NT2/D1 (cell line): ENCODE measurements at regions not wholly inside any gene's neighbourhood (a gene's known extent, or its start where the extent isn't known, plus 50 kb on each side); places are given as distances from the start of the nearest gene placed in this dataset.

ENCODE experiments used
- SUZ12 ChIP-seq: IDR thresholded peaks from 2 replicates; pipeline ENCODE4 v1.6.1; 2011; ENCODE audit not compliant: insufficient read length, insufficient read depth; ENCODE audit errors: extremely low read depth
- YY1 ChIP-seq: IDR thresholded peaks from 2 replicates; pipeline ENCODE4 v1.6.1; 2011; ENCODE audit not compliant: insufficient read length, insufficient read depth
- ZNF274 ChIP-seq: IDR thresholded peaks from 2 replicates; pipeline ENCODE4 v1.6.1; 2011; ENCODE audit warnings: mild to moderate bottlenecking, low read depth, low read length

DNA sequence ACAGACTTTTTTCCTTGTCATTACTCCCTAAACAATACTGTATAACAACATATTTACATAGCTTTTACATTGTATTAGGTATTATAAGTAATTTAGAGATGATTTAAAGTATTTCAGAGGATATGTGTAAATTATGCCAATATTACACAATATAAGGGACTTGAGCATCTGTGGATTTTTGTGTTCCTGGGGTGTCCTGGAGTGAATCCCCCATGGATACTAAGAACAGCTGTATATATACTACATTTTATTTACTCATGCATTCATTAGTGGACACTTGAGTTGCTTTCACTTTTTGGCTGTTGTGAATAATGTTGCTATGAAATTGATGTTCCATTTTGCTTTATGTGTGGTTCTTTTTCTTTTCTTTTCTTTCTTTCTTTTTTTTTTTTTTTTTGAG lies 348.8 kb downstream of the SH3GL2 start:
- TF ChIP-seq YY1, result no peak
- no peak for TF ChIP-seq SUZ12
- no peak for TF ChIP-seq ZNF274
